DND-41 (cell line): ENCODE measurements at regions not wholly inside any gene's neighbourhood (a gene's known extent, or its start where the extent isn't known, plus 50 kb on each side); places are given as distances from the start of the nearest gene placed in this dataset.

ENCODE experiments used
- EZH2 ChIP-seq: IDR thresholded peaks from 3 replicates; pipeline ENCODE4 v1.6.1; 2012; ENCODE audit warnings: borderline replicate concordance, low read depth, mild to moderate bottlenecking, moderate library complexity, low read length, inconsistent platforms; ENCODE audit not compliant: severe bottlenecking
- TF ChIP-seq, protein P1 (sequence below): IDR thresholded peaks from 2 replicates; pipeline ENCODE4 v1.5.1; 2012; ENCODE audit warnings: borderline replicate concordance, low read length, moderate library complexity, mild to moderate bottlenecking; ENCODE audit not compliant: poor library complexity, severe bottlenecking; ENCODE audit errors: extremely low read depth

DNA sequence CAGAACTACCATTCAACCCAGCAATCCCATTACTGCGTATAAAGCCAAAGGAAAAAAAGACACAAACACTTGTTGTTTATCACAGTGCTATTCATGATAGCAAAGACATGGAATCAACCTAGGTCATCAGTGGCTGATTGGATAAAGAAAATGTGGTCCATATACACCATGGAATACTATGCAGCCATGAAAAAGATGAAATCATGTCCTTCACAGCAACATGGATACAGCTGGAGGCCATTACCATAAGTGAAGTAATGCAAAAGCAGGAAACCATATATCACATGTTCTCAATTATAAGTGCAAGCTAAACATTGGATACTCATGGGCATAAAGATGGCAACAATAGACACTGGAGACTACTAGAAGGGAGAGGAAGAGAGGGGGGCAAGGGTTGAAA is 299.6 kb downstream of the ADGRG6 start:
- TF ChIP-seq, protein P1, sequence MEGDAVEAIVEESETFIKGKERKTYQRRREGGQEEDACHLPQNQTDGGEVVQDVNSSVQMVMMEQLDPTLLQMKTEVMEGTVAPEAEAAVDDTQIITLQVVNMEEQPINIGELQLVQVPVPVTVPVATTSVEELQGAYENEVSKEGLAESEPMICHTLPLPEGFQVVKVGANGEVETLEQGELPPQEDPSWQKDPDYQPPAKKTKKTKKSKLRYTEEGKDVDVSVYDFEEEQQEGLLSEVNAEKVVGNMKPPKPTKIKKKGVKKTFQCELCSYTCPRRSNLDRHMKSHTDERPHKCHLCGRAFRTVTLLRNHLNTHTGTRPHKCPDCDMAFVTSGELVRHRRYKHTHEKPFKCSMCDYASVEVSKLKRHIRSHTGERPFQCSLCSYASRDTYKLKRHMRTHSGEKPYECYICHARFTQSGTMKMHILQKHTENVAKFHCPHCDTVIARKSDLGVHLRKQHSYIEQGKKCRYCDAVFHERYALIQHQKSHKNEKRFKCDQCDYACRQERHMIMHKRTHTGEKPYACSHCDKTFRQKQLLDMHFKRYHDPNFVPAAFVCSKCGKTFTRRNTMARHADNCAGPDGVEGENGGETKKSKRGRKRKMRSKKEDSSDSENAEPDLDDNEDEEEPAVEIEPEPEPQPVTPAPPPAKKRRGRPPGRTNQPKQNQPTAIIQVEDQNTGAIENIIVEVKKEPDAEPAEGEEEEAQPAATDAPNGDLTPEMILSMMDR = no peak
- no peak for TF ChIP-seq EZH2
